UCSD-AML1 (cell line): ENCODE measurements at regions not wholly inside any gene's neighbourhood (a gene's known extent, or its start where the extent isn't known, plus 50 kb on each side); places are given as distances from the start of the nearest gene placed in this dataset.
"Not testable (repeated sequence)": the region's sequence is repeated elsewhere in the genome, so short reads cannot be mapped to it uniquely, and the experiment has no call there.

Experiments
- DNase-seq: peaks from one replicate; lab custom pipeline; 2025; ENCODE audit not compliant: unreplicated experiment; lab: John Stamatoyannopoulos, UW

DNA sequence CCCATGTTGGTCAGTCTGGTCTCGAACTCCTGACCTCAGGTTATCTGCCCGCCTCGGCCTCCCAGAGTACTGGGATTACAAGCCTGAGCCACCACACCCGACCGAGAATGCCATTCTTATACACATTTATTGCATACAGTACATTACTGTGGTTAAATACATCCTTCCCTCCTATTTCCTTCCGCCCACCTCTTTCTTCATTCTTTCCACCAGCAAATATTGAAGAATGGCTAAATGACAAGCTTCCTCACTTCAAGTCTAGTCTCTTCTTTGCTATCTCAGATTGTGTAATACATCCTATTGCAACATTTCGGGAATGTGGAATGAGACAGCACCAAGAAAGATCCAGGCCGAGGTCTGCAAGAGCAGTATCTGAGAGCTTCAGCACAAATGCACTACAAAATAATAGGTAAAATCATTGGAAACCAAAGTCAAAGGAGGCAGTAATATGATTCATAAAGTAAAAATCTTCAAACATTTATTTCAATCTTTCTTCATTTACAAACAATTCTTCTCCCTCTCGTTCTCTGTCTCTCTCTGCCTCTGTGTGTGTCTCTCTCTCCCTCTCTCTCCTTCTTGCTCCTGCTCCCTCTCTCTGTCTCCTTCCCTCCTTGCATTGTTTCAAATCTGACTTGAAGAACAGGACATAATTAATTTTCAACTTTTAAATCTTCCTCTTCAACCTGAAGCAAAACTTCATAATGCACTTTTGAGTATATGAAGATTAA, 94.7 kb upstream of the TGFBR2 start:
- no peak for DNase-seq

DNA sequence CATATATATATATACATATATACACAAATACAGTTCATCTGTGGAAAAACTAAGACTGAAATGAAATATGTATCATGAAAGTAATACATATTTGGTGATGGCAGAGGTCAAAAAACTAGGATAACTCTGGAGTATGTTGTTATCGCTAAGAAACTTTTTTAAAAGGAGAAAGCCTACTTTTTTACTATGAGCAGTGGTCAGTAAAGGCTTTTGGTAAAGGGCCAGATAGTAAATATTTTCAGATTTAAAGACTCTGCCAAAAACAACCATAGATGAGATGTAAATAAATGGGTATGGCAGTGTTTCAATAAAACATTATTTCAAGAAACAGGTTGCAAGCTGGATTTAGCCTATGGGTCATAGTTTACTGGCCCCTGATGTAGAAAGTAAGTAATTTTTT, 93.8 kb upstream of the TGFBR2 start:
- DNase-seq: no peak

DNA sequence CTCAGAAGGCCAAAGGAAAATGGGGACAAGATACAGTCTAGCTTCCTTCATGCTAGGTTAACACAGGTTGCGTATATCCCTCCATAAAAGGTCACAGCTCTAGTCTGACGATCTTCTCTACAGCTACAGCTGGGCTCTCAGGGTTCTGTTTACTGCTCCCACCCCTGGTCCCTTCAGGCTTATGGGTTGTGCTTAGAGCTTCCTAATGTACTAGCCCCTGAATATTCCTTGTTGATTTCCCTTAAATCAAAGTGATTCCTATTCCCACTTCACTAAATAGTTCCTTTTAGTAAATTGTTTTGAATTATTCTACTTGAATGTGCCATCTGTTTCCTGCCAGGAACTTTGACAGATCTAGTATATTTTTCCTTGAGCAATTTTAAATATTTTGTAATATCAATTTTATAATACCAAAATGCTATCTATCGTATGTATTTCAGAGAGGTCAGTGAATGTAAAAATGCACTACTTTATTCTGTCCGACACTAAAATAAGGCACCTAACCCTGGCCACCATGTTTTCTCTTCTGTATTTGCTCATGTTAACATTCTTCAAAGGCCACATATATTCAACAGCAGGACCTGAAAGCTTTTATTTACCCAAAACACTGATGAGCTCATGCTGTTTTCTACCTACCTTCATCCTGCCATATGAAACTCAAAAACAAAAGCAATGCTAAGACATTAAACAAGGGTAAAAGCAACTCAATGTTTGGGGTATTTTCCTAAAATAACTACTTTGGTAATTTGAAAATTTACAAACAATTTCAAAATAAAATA, 92.8 kb upstream of the TGFBR2 start:
- DNase-seq: no peak

DNA sequence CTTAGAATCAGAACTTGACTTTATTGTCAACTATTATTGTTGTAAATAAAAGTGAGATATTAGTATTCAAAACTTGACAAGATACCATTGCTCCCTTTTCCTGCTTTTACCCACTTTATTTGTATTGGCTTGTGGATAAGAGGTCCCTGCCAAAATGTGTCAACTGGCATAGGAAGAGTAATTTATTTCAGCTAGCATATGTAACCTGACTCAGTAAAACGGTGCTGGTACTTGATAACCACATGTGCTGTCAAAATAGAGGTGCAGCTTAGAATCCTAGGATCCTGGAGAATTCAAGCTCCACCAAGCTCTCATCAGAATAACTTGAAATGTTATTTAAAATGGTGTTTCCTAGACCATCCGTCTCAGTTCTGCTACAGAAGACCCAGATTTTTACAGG, 90.2 kb upstream of the TGFBR2 start:
- no peak for DNase-seq

DNA sequence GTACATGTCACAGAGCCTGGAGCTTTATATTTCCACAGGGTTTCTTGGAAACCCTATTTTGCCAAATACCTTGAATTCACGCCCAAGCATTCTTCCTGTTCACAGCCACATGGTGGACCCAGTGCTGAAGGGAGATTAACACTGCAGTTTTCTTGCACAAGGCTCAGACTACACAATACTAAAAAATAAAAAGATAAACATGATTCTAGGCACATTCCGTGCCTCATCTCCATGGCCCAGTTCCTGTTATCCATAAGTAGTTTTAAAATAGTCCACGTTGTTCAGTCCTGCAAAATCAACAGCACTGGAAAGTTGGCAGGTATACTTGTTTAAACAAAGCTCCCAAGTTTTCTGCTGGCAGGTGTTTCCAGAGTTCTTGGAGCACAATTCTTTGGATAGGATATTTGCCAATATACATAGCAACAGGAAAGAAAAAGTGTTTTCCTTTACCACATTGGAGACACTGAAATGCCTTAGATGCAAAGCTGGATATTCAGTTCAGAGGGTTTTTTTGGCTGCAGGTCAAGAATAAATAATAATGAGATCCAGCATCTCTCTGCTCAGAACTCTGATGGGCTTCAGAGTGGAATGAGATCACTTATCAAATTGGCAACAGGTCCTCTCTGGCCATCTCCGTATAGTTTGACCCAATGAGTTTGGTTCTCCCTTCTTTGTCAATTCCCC, 88.1 kb upstream of the TGFBR2 start:
- no peak for DNase-seq

DNA sequence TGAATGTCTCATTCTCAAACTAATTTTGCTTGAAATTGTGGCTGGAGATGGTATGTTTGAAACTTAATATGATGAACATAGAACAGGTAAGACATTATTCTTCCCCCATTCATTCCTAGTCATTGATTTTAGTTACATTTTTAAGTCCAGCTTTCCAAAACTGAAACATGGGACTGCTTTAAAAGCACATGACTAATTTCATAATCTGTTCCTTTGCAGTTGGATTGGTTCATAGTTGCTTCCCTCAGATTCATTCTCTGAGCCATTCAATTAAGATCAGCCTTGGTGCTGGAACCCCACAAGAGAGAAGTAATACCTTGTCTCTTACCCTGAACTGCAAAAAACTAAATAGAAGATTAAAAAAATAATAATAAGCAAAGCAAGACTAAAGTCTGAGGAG, 87.5 kb upstream of the TGFBR2 start:
- no peak for DNase-seq

DNA sequence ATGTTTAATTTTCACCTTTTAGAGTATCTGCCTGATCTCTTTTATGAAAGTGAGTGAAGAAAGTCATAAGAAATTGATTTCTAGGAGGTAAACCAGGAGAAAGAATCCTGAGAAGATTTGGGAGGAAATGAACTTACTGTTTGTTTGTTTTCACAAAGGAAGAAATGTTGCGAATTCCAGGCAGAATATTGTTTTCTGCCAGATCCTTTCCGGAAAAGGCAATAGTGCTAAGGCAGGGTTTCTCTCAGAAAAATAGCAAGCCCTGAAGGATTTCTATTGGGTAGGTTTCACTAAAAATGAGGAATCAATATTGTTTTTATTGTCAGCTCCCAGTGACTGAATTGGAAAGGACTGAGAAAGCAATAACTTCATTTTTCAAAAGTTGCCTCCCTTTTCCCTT, 85.7 kb upstream of the TGFBR2 start:
- DNase-seq: no peak

DNA sequence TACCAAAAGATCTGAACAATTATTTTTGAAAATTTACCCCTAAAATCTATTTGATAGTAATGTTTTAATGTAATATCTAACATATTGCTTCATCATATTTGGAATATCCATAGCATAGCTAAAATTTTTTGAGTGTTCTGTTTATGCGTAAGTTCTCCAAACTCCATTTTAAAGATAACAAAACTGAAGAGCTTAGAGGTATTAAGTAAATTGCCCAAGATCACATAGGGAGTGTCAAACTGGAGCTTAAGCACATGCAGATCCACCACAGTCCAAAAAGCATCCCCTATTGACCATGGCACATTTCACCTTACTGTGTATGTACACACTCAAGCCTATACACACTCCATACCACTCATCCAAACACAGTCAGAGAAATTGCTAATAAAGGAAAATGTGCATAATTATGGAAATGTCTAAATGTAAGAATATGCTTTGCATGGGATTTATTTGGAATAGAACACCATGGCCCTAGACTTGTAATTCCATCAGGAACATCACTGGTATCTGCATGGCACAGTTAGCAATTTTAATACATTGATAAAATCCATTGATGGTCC, 85.2 kb upstream of the TGFBR2 start:
- DNase-seq: no peak

DNA sequence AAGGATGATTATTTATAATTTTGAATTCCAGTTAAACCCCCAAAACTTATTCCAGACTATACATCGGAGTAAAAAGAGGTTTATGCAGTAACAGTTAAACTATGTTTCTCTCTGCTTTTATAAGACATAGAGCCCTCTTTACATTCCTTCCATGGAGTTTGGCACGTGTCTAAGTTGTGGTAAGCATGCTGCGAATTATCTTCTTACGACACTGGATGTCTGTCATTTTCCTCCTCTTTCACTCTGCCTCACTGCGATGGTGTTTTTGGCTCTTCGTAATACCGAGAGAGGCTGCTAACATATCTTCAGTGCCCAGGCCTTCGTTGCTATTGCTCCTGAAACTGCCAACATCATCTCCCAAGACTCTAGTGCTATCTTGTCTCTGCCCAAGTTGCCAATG, 83.9 kb upstream of the TGFBR2 start:
- no peak for DNase-seq

DNA sequence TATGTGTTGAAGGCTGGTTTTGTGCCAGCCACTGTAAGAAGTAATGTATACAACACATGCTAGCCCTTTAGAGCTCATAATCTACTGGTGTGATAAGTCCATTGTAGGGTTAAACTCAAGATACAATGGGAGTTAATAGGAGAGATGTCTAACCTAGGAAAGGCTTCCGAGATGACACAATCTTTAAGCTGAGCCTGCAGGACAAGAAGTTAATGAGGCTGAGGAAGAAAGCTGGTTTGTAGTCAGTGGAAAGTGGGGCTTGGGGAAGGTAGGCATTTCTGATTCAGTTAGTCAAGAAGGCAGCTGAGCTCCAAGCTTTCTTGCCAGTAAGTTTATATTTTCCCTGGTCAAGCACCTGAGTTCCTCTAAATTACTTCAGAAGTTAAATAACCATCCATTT, 83.0 kb upstream of the TGFBR2 start:
- no peak for DNase-seq

DNA sequence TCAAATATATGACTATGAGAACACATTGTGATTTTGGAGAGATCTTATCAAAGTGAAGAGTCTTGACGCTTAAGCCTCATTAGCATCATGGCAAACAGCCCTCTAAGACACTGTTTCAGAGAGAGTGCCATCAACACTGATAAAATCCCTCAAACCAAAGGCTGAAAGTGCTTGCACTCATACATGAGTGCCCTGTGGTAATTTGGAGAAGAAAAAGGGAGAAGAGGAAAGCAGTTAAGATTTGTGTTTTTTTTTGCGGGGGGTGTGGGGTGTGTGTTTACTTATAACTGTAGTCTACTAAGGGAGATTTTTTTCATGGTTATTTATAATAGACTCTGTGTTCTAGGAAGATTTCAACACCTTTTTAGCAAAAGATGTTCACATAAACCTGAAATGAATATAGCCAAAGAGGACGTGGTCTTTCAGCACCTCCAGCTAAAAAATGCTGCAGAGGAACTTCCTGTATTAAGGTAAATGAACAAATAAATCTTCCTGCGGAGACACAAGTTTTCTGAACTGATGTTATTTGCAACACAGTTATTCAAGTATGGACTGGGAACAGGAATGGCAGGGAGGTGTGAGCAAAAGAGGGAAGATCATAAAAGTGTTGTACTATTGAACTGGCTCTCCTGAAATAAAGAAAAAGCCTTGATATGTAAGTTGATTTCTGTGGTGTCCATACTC, 81.9 kb upstream of the TGFBR2 start:
- DNase-seq: no peak

DNA sequence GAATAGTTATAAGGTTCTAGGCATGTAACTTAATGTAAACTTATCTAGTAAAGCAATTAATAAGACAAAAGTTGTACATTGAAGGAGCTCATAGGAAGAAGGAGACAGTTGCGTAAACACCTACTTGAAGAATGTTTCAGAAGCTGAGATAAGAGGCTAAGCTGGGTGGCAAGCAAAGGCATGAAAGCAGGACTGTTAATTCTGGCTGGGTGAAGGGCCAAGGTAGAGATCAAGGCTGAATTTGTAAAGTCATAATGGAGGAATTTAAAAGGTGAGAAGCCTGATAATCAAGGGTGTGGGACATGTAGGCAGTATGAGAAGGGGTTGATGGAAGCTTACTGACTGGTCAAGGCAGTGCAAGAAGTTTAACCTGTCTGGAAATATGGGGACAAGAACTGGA, 80.4 kb upstream of the TGFBR2 start:
- DNase-seq: no peak

DNA sequence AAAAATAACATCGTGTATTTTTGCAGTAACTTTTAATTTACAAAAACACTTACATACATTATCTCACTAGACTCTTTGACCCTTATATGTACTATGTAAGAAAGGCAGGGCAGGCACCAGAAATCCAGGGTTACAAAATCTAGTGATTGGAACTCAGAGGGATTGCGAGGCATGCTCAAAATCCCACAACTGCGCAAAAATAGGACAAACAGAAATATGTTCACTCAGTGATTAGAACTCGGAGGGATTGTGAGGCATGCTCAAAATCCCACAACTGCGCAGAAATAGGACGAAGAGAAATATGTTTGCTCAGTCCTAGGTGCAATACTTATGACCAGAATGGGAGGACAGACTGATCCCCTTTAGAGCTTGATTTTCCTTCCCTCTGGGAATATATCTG, 79.2 kb upstream of the TGFBR2 start:
- no peak for DNase-seq

DNA sequence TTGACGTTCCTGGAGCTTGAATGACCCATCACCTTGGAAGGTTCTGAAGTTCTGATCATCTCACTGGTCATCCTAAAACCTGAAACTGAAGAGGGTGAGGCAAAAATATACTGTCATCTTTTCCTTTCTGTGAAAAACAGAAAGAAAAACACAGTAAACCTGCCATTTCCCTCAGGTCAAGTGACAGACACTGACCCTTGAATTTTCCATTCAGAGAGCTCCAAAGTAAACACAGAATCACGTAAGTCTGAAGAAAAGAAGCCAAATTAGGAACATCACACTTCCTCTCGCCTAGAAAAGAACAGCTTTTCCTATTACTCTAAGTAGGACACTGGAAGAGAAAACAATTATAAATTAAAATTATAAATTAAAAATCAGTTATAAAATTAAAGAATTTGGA, 78.7 kb upstream of the TGFBR2 start:
- DNase-seq: no peak

DNA sequence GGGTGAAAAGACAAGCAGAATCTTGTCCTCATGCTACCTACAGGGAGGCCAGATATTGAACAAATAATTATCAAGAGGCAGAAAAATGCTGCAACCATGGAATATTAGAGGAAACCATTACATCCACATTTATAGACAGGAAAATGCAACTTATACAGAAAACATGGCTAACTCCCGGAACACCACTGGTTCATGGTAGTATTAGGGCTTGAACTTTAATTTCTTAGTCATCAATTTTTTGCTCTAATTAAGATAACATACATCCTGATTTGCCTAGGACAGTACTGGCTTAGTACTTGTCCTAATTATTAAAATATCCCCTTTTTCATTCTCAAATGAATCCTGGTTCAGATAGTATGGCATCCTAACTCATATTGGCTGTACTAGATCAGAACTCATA, 76.3 kb upstream of the TGFBR2 start:
- DNase-seq: no peak

DNA sequence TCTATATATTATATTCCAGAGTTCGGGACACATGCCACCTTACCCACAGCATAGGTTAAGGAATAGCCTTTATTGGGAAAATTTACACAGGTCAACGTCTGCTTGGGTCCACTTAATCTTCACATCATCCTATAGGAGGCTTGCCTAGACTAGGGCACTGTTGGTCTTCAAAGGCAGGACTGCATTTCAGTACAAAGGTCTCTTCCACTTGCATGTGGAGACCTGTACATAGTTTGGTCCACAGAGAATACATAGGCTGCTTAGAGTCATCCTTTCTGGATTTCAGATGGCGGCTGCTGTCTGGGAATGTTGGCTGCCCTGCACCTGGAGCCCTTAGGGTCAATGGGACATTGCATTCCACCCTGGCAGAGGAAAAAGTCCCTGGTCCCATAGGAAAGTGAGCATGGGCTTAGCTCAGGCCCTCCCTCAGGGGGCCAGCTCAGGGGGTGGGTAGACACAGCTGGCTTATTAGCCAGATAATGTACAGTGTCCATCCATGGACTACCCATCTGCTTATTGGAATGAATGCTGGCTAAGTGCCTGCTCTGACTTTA, 75.3 kb upstream of the TGFBR2 start:
- DNase-seq: no peak

DNA sequence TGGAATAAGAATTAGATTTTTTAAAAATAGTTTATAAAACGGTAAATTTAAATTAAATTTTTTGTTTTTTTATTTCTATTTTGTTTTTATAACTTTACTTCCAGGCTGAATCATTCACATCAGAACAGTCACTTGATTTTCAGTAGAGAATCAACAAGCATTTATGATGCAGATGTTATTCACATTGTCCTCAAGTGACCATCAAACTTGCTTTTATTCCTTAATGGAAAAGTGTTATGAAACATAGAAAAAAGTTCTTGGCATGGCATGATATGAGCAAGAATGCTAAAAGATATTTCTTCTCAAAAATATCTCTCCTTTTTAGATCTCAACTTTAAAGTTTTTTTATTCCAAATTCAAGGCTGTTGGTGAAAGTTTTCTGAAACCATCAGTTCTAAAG, 70.9 kb upstream of the TGFBR2 start:
- DNase-seq: no peak

DNA sequence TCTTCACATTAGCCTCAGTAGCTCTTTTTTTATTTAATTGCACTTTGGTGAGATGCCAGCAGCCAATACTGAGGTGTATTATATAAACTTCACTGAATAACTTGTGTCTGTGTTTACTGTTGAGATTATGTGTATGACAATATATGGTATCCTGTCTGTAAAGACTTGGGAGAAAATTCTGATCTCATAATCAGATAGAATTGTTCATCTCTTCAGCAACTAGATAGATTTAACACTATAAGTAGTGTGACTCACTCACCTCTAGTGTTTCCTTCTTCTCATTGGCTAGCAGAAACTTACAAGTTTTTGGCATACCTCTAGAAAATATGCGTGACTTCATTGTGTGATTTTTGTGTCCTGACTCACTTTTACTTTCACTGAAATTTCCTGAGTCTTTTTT, 67.6 kb upstream of the TGFBR2 start:
- DNase-seq: no peak

DNA sequence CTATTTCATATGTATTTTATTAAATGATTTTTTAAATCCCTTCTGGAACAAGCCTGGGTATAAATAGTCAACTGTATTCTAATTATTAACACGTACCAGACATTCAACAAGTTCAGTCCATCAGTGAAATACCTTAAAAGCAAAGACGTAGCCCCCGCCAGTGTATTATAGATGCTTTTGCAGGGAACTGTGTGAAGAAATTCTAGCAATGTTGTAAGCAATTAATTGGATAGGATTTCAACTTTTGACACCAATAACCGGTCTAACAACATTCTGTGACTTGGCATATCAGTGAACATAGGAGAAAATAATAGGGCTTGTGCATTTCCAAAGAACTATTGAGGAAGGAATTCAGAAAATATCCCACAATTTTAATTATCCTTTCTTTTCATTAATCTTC, 67.2 kb upstream of the TGFBR2 start:
- DNase-seq: no peak

DNA sequence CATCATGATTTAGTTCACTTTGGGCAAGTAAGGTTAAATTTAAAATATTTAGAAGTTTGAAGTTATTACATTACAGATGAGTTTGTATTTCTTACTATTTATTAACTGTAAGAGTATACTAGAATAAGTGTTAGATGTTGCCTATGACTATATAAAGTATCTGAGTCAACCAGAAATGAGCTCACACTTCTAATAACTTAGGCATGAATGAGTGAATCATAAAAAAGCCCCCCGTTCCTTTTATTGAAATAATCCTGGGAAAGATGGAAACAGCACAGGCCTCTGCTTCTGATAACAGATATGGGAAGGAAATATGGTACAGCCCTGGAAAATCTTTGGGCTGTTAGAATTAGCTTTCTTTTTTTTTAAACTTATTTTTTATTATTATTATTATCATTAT, 66.6 kb upstream of the TGFBR2 start:
- no peak for DNase-seq

DNA sequence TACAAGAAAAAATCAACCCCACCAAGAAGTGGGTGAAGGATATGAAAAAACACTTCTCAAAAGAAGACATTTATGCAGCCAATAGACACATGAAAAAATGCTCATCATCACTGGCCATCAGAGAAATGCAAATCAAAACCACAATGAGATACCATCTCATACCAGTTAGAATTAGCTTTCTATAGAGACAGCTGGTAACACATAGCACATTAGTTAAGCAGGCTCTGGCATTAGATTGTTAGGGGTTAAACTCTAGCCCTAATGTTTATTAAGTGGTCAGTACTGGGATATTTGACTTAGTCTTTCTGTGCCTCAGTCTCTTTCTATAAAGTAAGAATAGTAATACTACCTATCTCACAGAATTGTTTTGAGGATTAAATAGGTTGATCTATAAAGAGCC, 65.2 kb upstream of the TGFBR2 start:
- DNase-seq: not testable (repeated sequence)
